Endodermal cell (in vitro differentiated cells): ENCODE measurements at regions not wholly inside any gene's neighbourhood (a gene's known extent, or its start where the extent isn't known, plus 50 kb on each side); places are given as distances from the start of the nearest gene placed in this dataset.

Source experiments
- DNase-seq: peaks from one replicate; pipeline ENCODE4 v3.0.0-alpha.2; 2017
- H3K27ac ChIP-seq: 2 replicates; pipeline ENCODE4 v1.5.1; 2013; ENCODE audit warnings: mild to moderate bottlenecking, low read depth, low read length, moderate library complexity
- H3K27me3 ChIP-seq: 2 replicates; pipeline ENCODE4 v1.6.1; 2013; ENCODE audit warnings: mild to moderate bottlenecking, low read length, moderate library complexity; ENCODE audit not compliant: insufficient read depth, control insufficient read depth, poor library complexity, severe bottlenecking
- H3K36me3 ChIP-seq: 2 replicates; pipeline ENCODE4 v1.7.0; 2013; ENCODE audit warnings: mild to moderate bottlenecking, low read length, moderate library complexity; ENCODE audit not compliant: control insufficient read depth, insufficient read depth
- H3K4me1 ChIP-seq: one replicate; pipeline ENCODE4 v1.7.0; 2013; ENCODE audit warnings: low read length; ENCODE audit not compliant: control insufficient read depth, insufficient read depth
- H3K4me3 ChIP-seq: 2 replicates; pipeline ENCODE4 v1.5.1; 2013; ENCODE audit warnings: mild to moderate bottlenecking, low read length, moderate library complexity
- H3K9ac ChIP-seq: 2 replicates; pipeline ENCODE4 v1.6.1; 2013; ENCODE audit warnings: mild to moderate bottlenecking, low read length, moderate library complexity; ENCODE audit not compliant: poor library complexity, severe bottlenecking; ENCODE audit errors: extremely low read depth
- H3K9me3 ChIP-seq: 2 replicates; pipeline ENCODE4 v1.6.1; 2013; ENCODE audit warnings: mild to moderate bottlenecking, low read length, moderate library complexity; ENCODE audit not compliant: control insufficient read depth
- H3K27ac Mint-ChIP-seq: 2 replicates; pipeline ENCODE4 v1.8.0; 2020; ENCODE audit warnings: mixed read lengths
- H3K27me3 Mint-ChIP-seq: 2 replicates; pipeline ENCODE4 v1.8.0; 2021; ENCODE audit warnings: mild to moderate bottlenecking, mixed read lengths; ENCODE audit not compliant: insufficient read depth
- H3K36me3 Mint-ChIP-seq: 2 replicates; pipeline ENCODE4 v1.8.0; 2020; ENCODE audit warnings: low read depth, mixed read lengths
- H3K4me1 Mint-ChIP-seq: 2 replicates; pipeline ENCODE4 v1.8.0; 2020; ENCODE audit warnings: mixed read lengths
- H3K4me3 Mint-ChIP-seq: 2 replicates; pipeline ENCODE4 v1.8.0; 2020; ENCODE audit warnings: mild to moderate bottlenecking, moderate library complexity, mixed read lengths
- H3K9me3 Mint-ChIP-seq: 2 replicates; pipeline ENCODE4 v1.8.0; 2020; ENCODE audit warnings: mild to moderate bottlenecking, mixed read lengths
- WGBS, 2 experiments: methylation state at CpG; one replicate each; pipeline versions ENCODE4 v1.1.5 to v1.1.7; 2013; ENCODE audit warnings: missing lambda C conversion rate in 2 of 2, mixed read lengths in 1 of 2; ENCODE audit not compliant: insufficient coverage in 1 of 2, insufficient read length in 1 of 2; 5-methylcytosine and 5-hydroxymethylcytosine counted together
- TF ChIP-seq, protein P1 (sequence below): fragments of 200-600 bp; sonication (generic); conservative IDR thresholded peaks from 2 replicates; pipeline ENCODE4 v1.5.0; 2021; ENCODE audit warnings: antibody characterized with exemption, mild to moderate bottlenecking

DNA sequence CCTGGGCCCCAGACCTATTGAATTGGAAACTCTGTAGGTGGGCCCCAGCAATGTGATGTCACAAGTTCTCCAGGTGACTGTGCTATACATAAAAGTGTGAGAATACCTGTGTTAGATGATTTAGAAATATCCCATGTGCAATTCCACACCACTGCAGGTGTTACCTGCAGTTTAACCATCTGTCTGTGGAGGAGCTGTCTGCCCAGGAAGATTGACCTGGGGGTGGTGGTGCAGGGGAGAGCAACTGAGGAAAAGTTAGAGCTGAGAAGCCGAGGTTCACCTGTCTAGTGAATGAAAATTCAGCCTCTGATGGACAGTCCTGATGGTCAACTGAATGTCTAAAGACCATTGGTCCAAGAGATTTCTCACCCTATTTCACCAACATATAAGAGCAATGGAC, 132.2 kb upstream of the SLC24A5 start:
- Mint-ChIP-seq H3K27me3 (no peaks in the 10 kb centered on the region), H3K4me3 (no peak overlapping the region), H3K9me3 (no peaks in the 10 kb centered on the region), H3K36me3 (no peaks in the 10 kb centered on the region), H3K27ac (no peak overlapping the region), H3K4me1 (peaks cover 11% of the 10 kb centered on the region)
- H3K27ac ChIP-seq, result no peak overlapping the region
- H3K9ac ChIP-seq, result no peak overlapping the region
- H3K9me3 ChIP-seq, result no peaks in the 10 kb centered on the region
- DNase-seq, result no peak
- H3K4me3 ChIP-seq, result no peak overlapping the region
- no peaks in the 10 kb centered on the region for H3K27me3 ChIP-seq
- TF ChIP-seq, protein P1, sequence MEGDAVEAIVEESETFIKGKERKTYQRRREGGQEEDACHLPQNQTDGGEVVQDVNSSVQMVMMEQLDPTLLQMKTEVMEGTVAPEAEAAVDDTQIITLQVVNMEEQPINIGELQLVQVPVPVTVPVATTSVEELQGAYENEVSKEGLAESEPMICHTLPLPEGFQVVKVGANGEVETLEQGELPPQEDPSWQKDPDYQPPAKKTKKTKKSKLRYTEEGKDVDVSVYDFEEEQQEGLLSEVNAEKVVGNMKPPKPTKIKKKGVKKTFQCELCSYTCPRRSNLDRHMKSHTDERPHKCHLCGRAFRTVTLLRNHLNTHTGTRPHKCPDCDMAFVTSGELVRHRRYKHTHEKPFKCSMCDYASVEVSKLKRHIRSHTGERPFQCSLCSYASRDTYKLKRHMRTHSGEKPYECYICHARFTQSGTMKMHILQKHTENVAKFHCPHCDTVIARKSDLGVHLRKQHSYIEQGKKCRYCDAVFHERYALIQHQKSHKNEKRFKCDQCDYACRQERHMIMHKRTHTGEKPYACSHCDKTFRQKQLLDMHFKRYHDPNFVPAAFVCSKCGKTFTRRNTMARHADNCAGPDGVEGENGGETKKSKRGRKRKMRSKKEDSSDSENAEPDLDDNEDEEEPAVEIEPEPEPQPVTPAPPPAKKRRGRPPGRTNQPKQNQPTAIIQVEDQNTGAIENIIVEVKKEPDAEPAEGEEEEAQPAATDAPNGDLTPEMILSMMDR, result peak; percentile 49
- WGBS, 2 experiments, result 75% methylated on average over 1 of the region's 1 CpG; no CpG with 5 or more reads in 1 of the 2 experiments
- H3K4me1 ChIP-seq, result peaks cover 5% of the 10 kb centered on the region
- H3K36me3 ChIP-seq, result no peaks in the 10 kb centered on the region

DNA sequence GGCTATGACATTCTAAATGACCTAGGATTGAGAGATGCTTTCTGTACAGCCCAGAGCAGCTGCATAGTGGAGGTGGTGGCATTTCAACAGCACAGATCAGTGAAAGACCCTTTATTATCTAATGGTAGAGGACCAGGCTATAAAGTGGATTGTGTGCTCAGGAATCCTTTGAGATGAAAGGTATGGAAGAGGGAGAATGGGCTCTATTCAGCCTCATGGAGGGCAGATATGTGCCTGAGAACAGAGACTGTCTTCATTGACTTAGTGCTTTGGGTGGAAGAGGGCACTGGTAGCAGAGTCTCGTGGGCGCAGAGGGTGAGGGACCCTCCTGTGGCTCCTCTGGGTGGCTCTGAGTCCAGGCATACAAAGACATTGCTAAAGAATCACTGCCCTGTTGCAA, 130.0 kb upstream of the SLC24A5 start:
- Histone ChIP-seq H3K36me3 (no peaks in the 10 kb centered on the region), H3K4me3 (no peak overlapping the region), H3K27ac (no peak overlapping the region), H3K27me3 (no peaks in the 10 kb centered on the region), H3K9me3 (no peaks in the 10 kb centered on the region), H3K4me1 (peaks cover 5% of the 10 kb centered on the region), H3K9ac (no peak overlapping the region)
- 88 to 95% methylated on average over 2 of the region's 2 CpGs for WGBS, 2 experiments
- Mint-ChIP-seq H3K4me3 (no peak overlapping the region), H3K27me3 (no peaks in the 10 kb centered on the region), H3K27ac (no peak overlapping the region), H3K9me3 (no peaks in the 10 kb centered on the region), H3K4me1 (peaks cover 11% of the 10 kb centered on the region), H3K36me3 (no peaks in the 10 kb centered on the region)
- TF ChIP-seq, protein P1, result no peak
- DNase-seq, result no peak

DNA sequence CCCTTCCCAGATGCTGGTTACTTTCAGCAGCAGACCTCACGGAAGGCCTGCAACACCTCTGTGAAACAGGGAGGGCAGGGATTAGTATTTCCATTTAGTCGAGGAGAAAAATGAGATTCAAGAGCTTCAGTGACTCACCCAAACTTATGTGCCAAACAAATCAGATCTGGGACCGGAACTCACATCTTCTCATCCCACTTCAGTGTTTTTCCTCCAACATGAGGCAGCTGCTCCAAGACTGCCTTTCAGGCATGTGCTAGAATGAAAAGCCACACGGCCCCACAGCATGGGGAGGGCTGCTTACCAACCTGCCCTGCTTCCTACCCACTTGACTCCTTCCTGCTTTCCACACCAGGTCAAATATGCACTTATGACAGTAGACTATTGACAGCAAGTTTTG, 129.4 kb upstream of the SLC24A5 start:
- Mint-ChIP-seq H3K27ac (no peak overlapping the region), H3K4me3 (no peak overlapping the region), H3K36me3 (no peaks in the 10 kb centered on the region), H3K27me3 (no peaks in the 10 kb centered on the region), H3K9me3 (no peaks in the 10 kb centered on the region), H3K4me1 (peaks cover 11% of the 10 kb centered on the region)
- DNase-seq, result no peak
- Histone ChIP-seq H3K27me3 (no peaks in the 10 kb centered on the region), H3K36me3 (no peaks in the 10 kb centered on the region), H3K9me3 (no peaks in the 10 kb centered on the region), H3K4me3 (no peak overlapping the region), H3K9ac (no peak overlapping the region), H3K27ac (no peak overlapping the region), H3K4me1 (peaks cover 5% of the 10 kb centered on the region)
- 75 to 87% methylated on average over 1 to 4 of the region's 4 CpGs for WGBS, 2 experiments
- TF ChIP-seq, protein P1, result no peak
